BLaER1 treated with 17β-estradiol and CSF1 and Interleukin-3, amounts not matched to agents 10 nM and 100 nM (cell line): ENCODE measurements at regions not wholly inside any gene's neighbourhood (a gene's known extent, or its start where the extent isn't known, plus 50 kb on each side); places are given as distances from the start of the nearest gene placed in this dataset.
A peak's percentile ranks its signal among the peaks of the same experiment; 100 is the strongest.

Experiments used
- H3K27ac ChIP-seq, 11 experiments: shearing (Covaris generic); formaldehyde crosslinking; 2 replicates each; pipeline ENCODE4 v1.8.1; 2022
- H3K27me3 ChIP-seq, 11 experiments: shearing (Covaris generic); formaldehyde crosslinking; 2 replicates each; pipeline ENCODE4 v1.8.1; 2022
- H3K36me3 ChIP-seq, 11 experiments: shearing (Covaris generic); formaldehyde crosslinking; 2 replicates each; pipeline ENCODE4 v1.8.1; 2022
- H3K4me1 ChIP-seq, 10 experiments: shearing (Covaris generic); formaldehyde crosslinking; 2 replicates each; pipeline ENCODE4 v1.8.1; 2022
- H3K4me2 ChIP-seq, 11 experiments: shearing (Covaris generic); formaldehyde crosslinking; 2 replicates each; pipeline ENCODE4 v1.8.1; 2022
- H3K4me3 ChIP-seq, 10 experiments: shearing (Covaris generic); formaldehyde crosslinking; 2 replicates each; pipeline ENCODE4 v1.8.1; 2022
- H3K9ac ChIP-seq, 11 experiments: shearing (Covaris generic); formaldehyde crosslinking; 2 replicates each; pipeline ENCODE4 v1.8.1; 2022
- H3K9me3 ChIP-seq, 11 experiments: shearing (Covaris generic); formaldehyde crosslinking; replicated peaks in 1 of 11; 2 replicates each; pipeline ENCODE4 v1.8.1; 2022
- H4K20me1 ChIP-seq, 11 experiments: shearing (Covaris generic); formaldehyde crosslinking; 2 replicates each; pipeline ENCODE4 v1.8.1; 2022
- Cebpa-rat ChIP-seq, 11 experiments: shearing (Covaris generic); IDR thresholded peaks; 2 replicates each; pipeline ENCODE4 v1.8.1; 2022

GRCh38 chr19:29271341-29271740 is 58.4 kb upstream of the UQCRFS1 start:
- H3K27ac ChIP-seq, result no peak overlapping the region
- no peak overlapping the region for H3K4me2 ChIP-seq
- TF ChIP-seq Cebpa-rat (IDR thresholded peaks at IDR 0.05), result no peak
- H3K9ac ChIP-seq, result no peak overlapping the region
- no peaks in the 10 kb centered on the region for H3K27me3 ChIP-seq
- peaks cover 0 to 4% (median under 1%) of the 10 kb centered on the region in 10 experiments; a peak in 6 of 20 replicates for H3K4me1 ChIP-seq
- no peaks in the 10 kb centered on the region for H3K36me3 ChIP-seq
- H3K4me3 ChIP-seq, result no peak overlapping the region
- no peaks in the 10 kb centered on the region; a peak in 1 of 22 replicates for H4K20me1 ChIP-seq
- H3K9me3 ChIP-seq, result peaks cover 0 to 13% (median 6%) of the 10 kb centered on the region in 11 experiments; a peak in 7 of 22 replicates

DNA sequence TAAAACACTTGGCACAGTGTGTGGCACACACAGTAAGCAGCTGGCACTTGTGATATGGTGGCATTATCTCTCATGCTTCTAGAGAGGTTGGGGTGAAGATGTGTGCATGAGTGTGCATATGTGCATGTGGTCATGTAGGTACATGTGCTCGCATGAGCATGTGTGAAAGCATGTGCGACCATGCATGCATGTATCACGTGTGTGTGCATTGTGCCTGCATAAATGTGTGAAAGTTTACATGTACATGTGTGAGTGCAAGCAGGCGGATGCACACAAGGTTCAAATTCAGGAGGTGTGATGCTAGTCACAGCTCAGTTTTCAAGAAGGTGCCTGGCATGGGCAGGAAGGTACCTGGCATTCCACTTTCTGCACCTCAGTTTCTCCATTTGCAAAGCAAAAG is 59.0 kb upstream of the UQCRFS1 start:
- TF ChIP-seq Cebpa-rat (IDR thresholded peaks at IDR 0.05), result no peak
- Histone ChIP-seq H3K36me3 (no peaks in the 10 kb centered on the region), H3K4me3 (no peak overlapping the region), H4K20me1 (no peaks in the 10 kb centered on the region; a peak in 1 of 22 replicates), H3K9me3 (peaks cover 0 to 13% (median 6%) of the 10 kb centered on the region in 11 experiments; a peak in 7 of 22 replicates), H3K27ac (no peak overlapping the region), H3K4me2 (no peak overlapping the region), H3K9ac (no peak overlapping the region), H3K4me1 (peaks cover 0 to 10% (median 6%) of the 10 kb centered on the region in 10 experiments; a peak in 14 of 20 replicates), H3K27me3 (no peaks in the 10 kb centered on the region)

DNA sequence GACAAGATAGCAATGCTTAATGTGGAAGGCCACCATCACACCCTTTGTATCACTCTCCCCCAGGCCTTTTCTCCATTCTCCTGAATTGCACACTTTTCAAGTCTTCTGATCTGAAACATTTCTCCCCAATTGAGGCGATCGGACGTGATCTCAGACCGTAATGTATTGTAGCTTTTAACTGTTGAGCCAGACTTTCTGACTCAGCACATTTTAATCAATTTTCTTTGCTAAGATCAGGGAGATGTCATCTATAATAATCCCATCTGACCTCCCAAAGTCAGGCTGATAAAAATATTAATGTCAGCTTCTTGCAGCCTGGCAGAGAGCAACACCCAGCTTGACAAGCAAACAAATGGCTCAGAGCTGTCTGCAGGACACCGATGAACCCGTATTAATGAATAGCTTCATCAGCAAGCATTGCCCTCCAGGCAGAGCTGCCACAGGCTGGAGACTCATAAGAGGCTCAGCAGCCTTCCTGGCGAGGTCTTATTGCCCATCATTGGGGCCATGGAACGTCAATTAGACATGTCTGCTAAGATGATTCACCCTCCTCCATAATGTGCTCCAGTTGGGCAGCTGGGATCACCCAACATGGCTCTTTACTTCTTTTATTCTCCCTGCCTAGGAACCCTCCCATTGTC is 60.2 kb upstream of the UQCRFS1 start:
- Histone ChIP-seq H3K9me3 (peaks cover 0 to 13% (median 6%) of the 10 kb centered on the region in 11 experiments; a peak in 7 of 22 replicates), H3K4me1 (peaks cover 0 to 16% (median 12%) of the 10 kb centered on the region in 10 experiments; a peak in 17 of 20 replicates), H3K9ac (no peak overlapping the region), H3K27ac (no peak overlapping the region), H4K20me1 (no peaks in the 10 kb centered on the region; a peak in 1 of 22 replicates), H3K4me3 (no peak overlapping the region), H3K36me3 (no peaks in the 10 kb centered on the region), H3K27me3 (no peaks in the 10 kb centered on the region), H3K4me2 (no peak overlapping the region)
- no peak for TF ChIP-seq Cebpa-rat (IDR thresholded peaks at IDR 0.05)

DNA sequence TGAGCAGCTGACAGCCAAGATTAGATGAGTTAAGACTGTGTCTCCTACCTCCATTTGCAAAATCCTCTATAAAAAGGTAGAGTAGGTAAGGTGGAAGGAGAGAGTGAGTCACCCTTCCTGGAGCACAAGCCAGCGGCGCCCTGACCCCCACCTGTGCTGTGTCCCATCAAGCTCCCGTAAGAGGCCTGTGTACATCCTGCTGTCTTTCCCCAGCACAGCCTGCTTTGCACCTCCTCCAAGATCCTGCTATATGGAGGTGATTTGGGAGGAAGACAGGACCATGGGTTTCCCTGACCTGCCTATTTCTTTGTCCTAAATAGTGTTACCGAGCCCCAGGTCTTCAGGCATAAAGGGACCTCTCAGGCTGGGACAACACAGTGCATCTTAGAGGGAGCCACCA is 62.3 kb upstream of the UQCRFS1 start:
- no peaks in the 10 kb centered on the region for H3K27me3 ChIP-seq
- no peak for TF ChIP-seq Cebpa-rat (IDR thresholded peaks at IDR 0.05)

DNA sequence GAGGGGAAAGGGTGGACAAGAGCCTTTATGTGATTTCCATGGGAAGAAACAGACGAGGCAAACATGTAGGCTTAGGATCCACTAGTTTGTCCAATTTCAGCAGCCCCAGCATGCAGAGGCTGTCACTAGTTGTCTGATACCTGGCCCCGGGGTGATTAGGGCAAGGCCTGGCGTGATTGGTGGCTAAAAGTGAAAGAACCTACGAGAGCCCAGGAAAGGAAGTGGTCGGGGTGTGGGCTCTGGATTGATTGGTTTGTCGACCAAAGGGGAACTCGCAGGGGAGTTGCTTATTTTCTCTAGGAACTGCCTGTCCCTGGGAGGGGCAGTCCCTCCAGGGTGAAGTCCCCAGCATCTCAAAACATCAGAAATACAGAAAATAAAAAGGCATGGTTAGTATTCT is 64.2 kb upstream of the UQCRFS1 start:
- H3K36me3 ChIP-seq, result no peaks in the 10 kb centered on the region
- peak overlapping the region; percentile 51 to 84 (median 68) for H3K4me2 ChIP-seq
- TF ChIP-seq Cebpa-rat (IDR thresholded peaks at IDR 0.05), result no peak
- H3K27ac ChIP-seq, result peak overlapping the region in 6 of 11 experiments; percentile 18 to 53 (median 28); a peak in 8 of 22 replicates
- peak overlapping the region in 7 of 11 experiments; percentile 18 to 59 (median 31); a peak in 9 of 22 replicates for H3K9ac ChIP-seq
- H3K27me3 ChIP-seq, result no peaks in the 10 kb centered on the region
- no peaks in the 10 kb centered on the region; a peak in 1 of 22 replicates for H4K20me1 ChIP-seq
- peaks cover 0 to 16% (median 12%) of the 10 kb centered on the region in 10 experiments; a peak in 17 of 20 replicates for H3K4me1 ChIP-seq
- no peaks in the 10 kb centered on the region for H3K9me3 ChIP-seq
- peak overlapping the region; percentile 1 to 60 (median 37); a peak in 13 of 20 replicates for H3K4me3 ChIP-seq

More for the DNA sequence above, 62.3 kb upstream of the UQCRFS1 start:
- Histone ChIP-seq H3K9me3 (peaks cover 0 to 13% (median 6%) of the 10 kb centered on the region in 11 experiments; a peak in 7 of 22 replicates), H3K27ac (no peak overlapping the region), H3K4me2 (no peak overlapping the region), H3K9ac (no peak overlapping the region), H4K20me1 (no peaks in the 10 kb centered on the region; a peak in 1 of 22 replicates), H3K36me3 (no peaks in the 10 kb centered on the region), H3K4me1 (peaks cover 0 to 16% (median 12%) of the 10 kb centered on the region in 10 experiments; a peak in 17 of 20 replicates), H3K4me3 (no peak overlapping the region)

DNA sequence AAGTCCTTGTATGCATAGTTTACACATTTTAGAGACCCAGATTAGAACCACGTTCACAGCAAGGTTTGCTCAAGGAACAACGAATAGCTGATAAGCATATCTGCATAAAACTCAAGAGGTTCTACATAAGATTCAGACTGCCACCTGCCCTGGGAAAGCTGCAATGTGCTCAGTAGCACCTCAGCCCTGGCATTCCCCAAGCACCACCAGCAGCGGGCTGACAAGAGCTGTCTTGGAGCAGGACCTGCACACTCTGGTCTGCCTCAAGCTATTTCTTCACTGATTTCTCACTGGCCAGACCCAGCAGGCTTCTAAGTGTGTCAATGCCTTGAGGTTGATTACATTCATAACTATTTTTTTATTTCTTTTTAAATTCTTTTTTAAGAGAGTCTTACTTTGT is 65.8 kb upstream of the UQCRFS1 start:
- H3K9ac ChIP-seq, result no peak overlapping the region

DNA sequence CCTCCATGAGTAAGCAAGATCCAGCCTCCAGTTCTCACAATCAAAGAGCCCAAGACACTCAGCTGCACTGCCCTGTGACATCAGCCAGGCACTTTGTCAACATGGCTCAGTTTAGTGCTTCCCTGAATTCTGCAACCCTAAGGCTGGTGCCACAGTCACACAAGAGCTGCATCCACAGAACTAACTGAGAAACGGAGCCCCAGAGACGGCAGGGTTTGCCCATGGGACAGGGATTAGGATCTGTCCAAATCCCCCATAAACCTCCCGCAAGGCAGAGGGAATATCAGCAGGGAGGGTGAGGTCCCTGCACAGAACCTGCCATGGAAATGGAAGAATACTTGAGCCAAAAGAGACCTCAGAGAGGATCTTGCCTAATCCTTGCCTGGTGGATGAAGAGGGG is 70.4 kb upstream of the UQCRFS1 start:
- H3K4me1 ChIP-seq, result peaks cover 0 to 16% (median 0%) of the 10 kb centered on the region in 10 experiments; a peak in 7 of 20 replicates
- H4K20me1 ChIP-seq, result no peaks in the 10 kb centered on the region
- no peak overlapping the region for H3K4me2 ChIP-seq
- H3K27ac ChIP-seq, result no peak overlapping the region
- H3K36me3 ChIP-seq, result no peaks in the 10 kb centered on the region
- H3K27me3 ChIP-seq, result no peaks in the 10 kb centered on the region
- no peak overlapping the region for H3K9ac ChIP-seq
- peaks cover 4 to 13% (median 10%) of the 10 kb centered on the region in 11 experiments; a peak in 19 of 22 replicates for H3K9me3 ChIP-seq
- H3K4me3 ChIP-seq, result no peak overlapping the region
- TF ChIP-seq Cebpa-rat (IDR thresholded peaks at IDR 0.05), result no peak

More for the DNA sequence above, 65.8 kb upstream of the UQCRFS1 start:
- H3K4me3 ChIP-seq, result no peak overlapping the region
- no peaks in the 10 kb centered on the region; a peak in 1 of 22 replicates for H4K20me1 ChIP-seq
- no peak for TF ChIP-seq Cebpa-rat (IDR thresholded peaks at IDR 0.05)
- H3K27ac ChIP-seq, result no peak overlapping the region
- H3K4me2 ChIP-seq, result no peak overlapping the region
- peaks cover 0 to 9% (median 5%) of the 10 kb centered on the region in 11 experiments; a peak in 17 of 22 replicates for H3K9me3 ChIP-seq
- H3K27me3 ChIP-seq, result no peaks in the 10 kb centered on the region
- H3K4me1 ChIP-seq, result peaks cover 0 to 16% (median 12%) of the 10 kb centered on the region in 10 experiments; a peak in 17 of 20 replicates
- no peaks in the 10 kb centered on the region for H3K36me3 ChIP-seq

DNA sequence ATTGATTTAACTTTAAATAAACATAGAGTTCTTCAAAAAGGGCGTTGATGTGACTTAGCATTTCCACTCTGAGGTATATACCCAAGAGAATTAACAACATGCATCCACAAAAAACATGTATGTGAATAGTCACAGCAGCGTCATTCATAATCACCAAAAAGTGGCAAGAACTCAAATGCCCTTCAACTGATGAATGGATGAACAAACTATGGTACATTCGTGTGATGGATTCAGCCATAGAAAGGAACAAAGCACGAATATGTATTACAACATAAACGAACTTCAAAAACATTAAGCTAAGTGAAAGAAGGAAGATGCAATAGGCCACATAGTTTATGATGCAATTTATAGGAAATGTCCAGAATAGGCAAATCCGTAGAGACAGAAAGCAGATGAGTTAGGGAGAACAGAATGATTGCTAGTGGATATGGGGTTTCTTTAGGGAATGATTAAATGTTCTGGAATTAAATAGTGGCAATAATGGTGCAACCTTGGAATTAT is 72.3 kb upstream of the UQCRFS1 start:
- Histone ChIP-seq H3K4me2 (peak overlapping the region in 3 of 11 experiments; percentile 24 to 76 (median 51); a peak in 5 of 22 replicates), H4K20me1 (no peaks in the 10 kb centered on the region), H3K27ac (no peak overlapping the region), H3K9me3 (peaks cover 4 to 13% (median 10%) of the 10 kb centered on the region in 11 experiments; a peak in 19 of 22 replicates), H3K27me3 (no peaks in the 10 kb centered on the region), H3K4me3 (no peak overlapping the region), H3K36me3 (no peaks in the 10 kb centered on the region), H3K4me1 (peaks cover 0 to 16% (median 0%) of the 10 kb centered on the region in 10 experiments; a peak in 7 of 20 replicates), H3K9ac (no peak overlapping the region)
- TF ChIP-seq Cebpa-rat (IDR thresholded peaks at IDR 0.05), result no peak

GRCh38 chr19:29285878-29286277 is 72.9 kb upstream of the UQCRFS1 start:
- Histone ChIP-seq H4K20me1 (no peaks in the 10 kb centered on the region), H3K4me2 (peak overlapping the region in 3 of 11 experiments; percentile 24 to 76 (median 51); a peak in 6 of 22 replicates), H3K4me3 (no peak overlapping the region), H3K36me3 (no peaks in the 10 kb centered on the region), H3K27ac (no peak overlapping the region), H3K4me1 (peaks cover 0 to 16% (median 0%) of the 10 kb centered on the region in 10 experiments; a peak in 7 of 20 replicates), H3K9ac (no peak overlapping the region), H3K9me3 (peaks cover 4 to 13% (median 10%) of the 10 kb centered on the region in 11 experiments; a peak in 19 of 22 replicates), H3K27me3 (no peaks in the 10 kb centered on the region)
- TF ChIP-seq Cebpa-rat (IDR thresholded peaks at IDR 0.05), result no peak
